HepG2 (cell line): ENCODE measurements at regions not wholly inside any gene's neighbourhood (a gene's known extent, or its start where the extent isn't known, plus 50 kb on each side); places are given as distances from the start of the nearest gene placed in this dataset.

ENCODE experiments used
- ATAC-seq: fragments of 200-7000 bp; cut with Tn5 transposase; 3 replicates; pipeline ENCODE4 v1.9.1; 2020; ENCODE audit warnings: mild to moderate bottlenecking, moderate library complexity
- BruUV-seq: library from RNA; stranded (reverse); fragments of 400-500 nt; replicated peaks from 2 replicates; lab custom pipeline; 2021; lab: Mats Ljungman, UMichigan
- CTCF ChIA-PET: fragments of 300-600 bp; formaldehyde crosslinking; extraction: SDS; loops from one replicate; lab custom pipeline; 2021; ENCODE audit warnings: low total read pairs, inconsistent platforms, low intra/inter-chr PET ratio; lab: Yijun Ruan, JAX
- POLR2A ChIA-PET: fragments of 350-600 bp; sonication (Branson Sonifier 250); formaldehyde crosslinking; loops from one replicate; lab custom pipeline; 2020; ENCODE audit warnings: antibody characterized with exemption, inconsistent platforms; lab: Yijun Ruan, JAX
- DNase-seq: peaks from one replicate; pipeline ENCODE4 v3.0.0-alpha.2; 2015; ENCODE audit warnings: low spot score
- FAIRE-seq: peaks from 3 replicates; lab custom pipeline; 2011; peaks lifted over from hg19 to GRCh38; lab: Jason Lieb, UNC
- H2AFZ ChIP-seq: one replicate; pipeline ENCODE4 v1.6.1; 2011; ENCODE audit warnings: low read length, inconsistent platforms
- H3K27ac ChIP-seq: fragments of 300-600 bp; 3 replicates; pipeline ENCODE4 v1.8.0; 2011; ENCODE audit warnings: mixed run types, mild to moderate bottlenecking, mixed read lengths, low read length, inconsistent platforms; ENCODE audit not compliant: insufficient read depth; ENCODE audit errors: extremely low read length
- H3K27me3 ChIP-seq, 2 experiments: fragments of 200-600 bp in 1 of 2; 2 replicates in 1 of 2; 3 replicates in 1 of 2; pipeline versions ENCODE4 v1.6.0 to v1.8.0; 2011; ENCODE audit warnings: low read length in 2 of 2, mild to moderate bottlenecking in 2 of 2, moderate library complexity in 2 of 2, inconsistent platforms in 1 of 2; ENCODE audit not compliant: insufficient read depth in 2 of 2, control insufficient read depth in 1 of 2
- H3K36me3 ChIP-seq, 2 experiments: fragments of 200-600 bp in 1 of 2; replicated peaks in 1 of 2; 2 replicates in 1 of 2; 3 replicates in 1 of 2; pipeline versions ENCODE4 v1.5.1 to v1.8.0; 2011; ENCODE audit warnings: low read length in 2 of 2, inconsistent platforms in 1 of 2; ENCODE audit not compliant: insufficient read depth in 2 of 2, control insufficient read depth in 1 of 2
- H3K4me1 ChIP-seq: 2 replicates; pipeline ENCODE4 v1.5.1; 2012; ENCODE audit warnings: low read length, inconsistent platforms; ENCODE audit not compliant: insufficient read depth
- H3K4me2 ChIP-seq: 2 replicates; pipeline ENCODE4 v1.6.0; 2011; ENCODE audit warnings: low read depth, low read length, inconsistent platforms
- H3K4me3 ChIP-seq, 3 experiments: fragments of 200-600 bp in 1 of 3; sonication (generic), shearing (Covaris generic) in 1 of 3; replicated peaks in 1 of 3; 2 replicates each; pipeline ENCODE4 v1.5.1; 2011 to 2016; ENCODE audit warnings: low read length in 3 of 3, inconsistent platforms in 2 of 3, low read depth in 2 of 3, mild to moderate bottlenecking in 2 of 3, control low read depth in 1 of 3, mixed read lengths in 1 of 3; ENCODE audit not compliant: insufficient read depth in 1 of 3
- H3K79me2 ChIP-seq: one replicate; pipeline ENCODE4 v1.6.1; 2011; ENCODE audit warnings: low read length, inconsistent platforms; ENCODE audit not compliant: insufficient read depth
- H3K9ac ChIP-seq: 2 replicates; pipeline ENCODE4 v1.6.0; 2011; ENCODE audit warnings: mild to moderate bottlenecking, low read depth, low read length, inconsistent platforms; ENCODE audit not compliant: insufficient read depth
- H3K9me3 ChIP-seq: 2 replicates; pipeline ENCODE4 v1.5.1; 2012; ENCODE audit warnings: mild to moderate bottlenecking, low read length
- H4K20me1 ChIP-seq: 2 replicates; pipeline ENCODE4 v1.6.0; 2011; ENCODE audit warnings: inconsistent platforms, mild to moderate bottlenecking, low read length, moderate library complexity; ENCODE audit not compliant: insufficient read depth
- MAZ ChIP-seq, 2 experiments: sonication (generic) in 1 of 2; formaldehyde crosslinking in 1 of 2; IDR thresholded peaks; 2 replicates each; pipeline versions ENCODE4 v1.5.0 to v1.6.1; 2012 to 2020; ENCODE audit warnings: low read depth in 2 of 2, mild to moderate bottlenecking in 2 of 2, borderline replicate concordance in 1 of 2, improper control_type of control experiment in 1 of 2, low read length in 1 of 2, missing genetic modification reagents in 1 of 2, moderate library complexity in 1 of 2
- NR2F1 ChIP-seq, 2 experiments: fragments of 450-650 bp in 1 of 2; formaldehyde crosslinking in 1 of 2; IDR thresholded peaks; 2 replicates each; pipeline versions ENCODE4 v1.5.0 to v1.6.1; 2016 to 2020; ENCODE audit warnings: mild to moderate bottlenecking in 1 of 2, missing compliant biosample characterization in 1 of 2, missing genetic modification reagents in 1 of 2, moderate library complexity in 1 of 2
- SCMH1 ChIP-seq: sonication (generic); formaldehyde crosslinking; IDR thresholded peaks from 2 replicates; pipeline ENCODE4 v1.9.0; 2021; ENCODE audit warnings: missing genetic modification reagents, mild to moderate bottlenecking, borderline replicate concordance
- TGIF2 ChIP-seq: IDR thresholded peaks from 2 replicates; pipeline ENCODE4 v1.6.1; 2016; ENCODE audit warnings: control low read depth, missing compliant biosample characterization
- ZNF121 ChIP-seq: sonication (generic); formaldehyde crosslinking; IDR thresholded peaks from 2 replicates; pipeline ENCODE4 v1.5.0; 2020; ENCODE audit warnings: mild to moderate bottlenecking, missing genetic modification reagents
- ZNF776 ChIP-seq: sonication (generic); formaldehyde crosslinking; IDR thresholded peaks from 2 replicates; pipeline ENCODE4 v1.4.0; 2020; ENCODE audit warnings: mild to moderate bottlenecking, missing genetic modification reagents
- WGBS: methylation state at CpG from one replicate; pipeline ENCODE4 v1.1.6; 2017; ENCODE audit warnings: low lambda C conversion rate; 5-methylcytosine and 5-hydroxymethylcytosine counted together
- in situ Hi-C: cut with HindIII; loops from 2 replicates; pipeline ENCODE4 v1.10.0; 2017; ENCODE audit warnings: low pct_unique_long_range_greater_than_20kb; ENCODE audit not compliant: extremely low pct_ligation_motif_present
- intact Hi-C: fragments of 100-400 bp; cut with micrococcal nuclease; formaldehyde crosslinking; loops from one replicate; pipeline ENCODE4 v1.10.0; 2022; ENCODE audit not compliant: unreplicated experiment
- TF ChIP-seq, protein P1 (sequence below): sonication (generic); formaldehyde crosslinking; IDR thresholded peaks from 2 replicates; pipeline ENCODE4 v1.4.0; 2020; ENCODE audit warnings: missing genetic modification reagents, borderline replicate concordance
- TF ChIP-seq, protein P2 (sequence below): sonication (generic); formaldehyde crosslinking; IDR thresholded peaks from 2 replicates; pipeline ENCODE4 v1.8.0; 2022; ENCODE audit warnings: missing genetic modification reagents, mild to moderate bottlenecking, moderate library complexity, borderline replicate concordance
- TF ChIP-seq, protein P3 (sequence below): sonication (generic); formaldehyde crosslinking; IDR thresholded peaks from 2 replicates; pipeline ENCODE4 v1.8.0; 2022; ENCODE audit warnings: mild to moderate bottlenecking, missing genetic modification reagents
- TF ChIP-seq, protein P4 (sequence below): sonication (generic); formaldehyde crosslinking; IDR thresholded peaks from 2 replicates; pipeline ENCODE4 v1.4.0; 2020; ENCODE audit warnings: missing genetic modification reagents, borderline replicate concordance

DNA sequence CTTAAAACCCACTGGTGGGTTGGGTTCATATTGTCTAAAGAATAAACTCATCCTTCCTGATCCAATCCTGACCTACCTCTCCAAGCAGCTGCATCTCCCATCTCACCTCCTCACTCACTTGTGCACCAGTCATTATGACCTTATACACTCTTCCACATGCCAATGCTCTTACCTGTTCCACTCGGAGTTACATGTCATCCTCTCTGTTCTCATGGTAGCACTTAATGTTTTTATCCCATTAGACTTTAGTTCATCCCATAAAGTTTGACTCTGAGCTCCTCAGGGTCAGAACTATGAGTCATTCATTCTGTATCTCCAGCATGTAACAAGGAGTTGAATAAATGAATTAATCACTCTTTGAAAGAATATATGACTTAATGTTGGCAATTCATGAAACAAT lies 330.2 kb downstream of the KLF12 start:
- DNase-seq: no peak
- no peaks in the 10 kb centered on the region for H3K27me3 ChIP-seq
- in situ Hi-C loops: no loop called here
- intact Hi-C loops: no loop called here
- no peaks in the 10 kb centered on the region for H3K36me3 ChIP-seq
- no TSS peak for BruUV-seq
- H3K4me3 ChIP-seq: no peak overlapping the region
- H3K4me2 ChIP-seq: no peak overlapping the region
- FAIRE-seq: no peak
- no peak overlapping the region for H2AFZ ChIP-seq
- ChIA-PET CTCF (no interaction called here), POLR2A (no interaction called here)
- H3K27ac ChIP-seq: no peak overlapping the region
- no peak for ATAC-seq
- no peaks in the 10 kb centered on the region for H4K20me1 ChIP-seq
- no peak overlapping the region for H3K9ac ChIP-seq
- no peaks in the 10 kb centered on the region for H3K4me1 ChIP-seq
- H3K79me2 ChIP-seq: no peaks in the 10 kb centered on the region
- WGBS: 23% methylated on average over 1 of the region's 1 CpG
- no peaks in the 10 kb centered on the region for H3K9me3 ChIP-seq
- TF ChIP-seq ZNF776 (CRISPR knock-in tag) (no peak), NR2F1 (CRISPR knock-in tag; IDR thresholded peaks at IDR 0.05) (no peak), SCMH1 (CRISPR knock-in tag) (no peak), MAZ (IDR thresholded peaks at IDR 0.05; ENCODE audit: borderline replicate concordance, low read depth, low read length) (no peak), MAZ (CRISPR knock-in tag; IDR thresholded peaks at IDR 0.05; ENCODE audit: low read depth) (no peak), ZNF121 (no peak), TGIF2 (CRISPR knock-in tag) (no peak)
- TF ChIP-seq, protein P1, sequence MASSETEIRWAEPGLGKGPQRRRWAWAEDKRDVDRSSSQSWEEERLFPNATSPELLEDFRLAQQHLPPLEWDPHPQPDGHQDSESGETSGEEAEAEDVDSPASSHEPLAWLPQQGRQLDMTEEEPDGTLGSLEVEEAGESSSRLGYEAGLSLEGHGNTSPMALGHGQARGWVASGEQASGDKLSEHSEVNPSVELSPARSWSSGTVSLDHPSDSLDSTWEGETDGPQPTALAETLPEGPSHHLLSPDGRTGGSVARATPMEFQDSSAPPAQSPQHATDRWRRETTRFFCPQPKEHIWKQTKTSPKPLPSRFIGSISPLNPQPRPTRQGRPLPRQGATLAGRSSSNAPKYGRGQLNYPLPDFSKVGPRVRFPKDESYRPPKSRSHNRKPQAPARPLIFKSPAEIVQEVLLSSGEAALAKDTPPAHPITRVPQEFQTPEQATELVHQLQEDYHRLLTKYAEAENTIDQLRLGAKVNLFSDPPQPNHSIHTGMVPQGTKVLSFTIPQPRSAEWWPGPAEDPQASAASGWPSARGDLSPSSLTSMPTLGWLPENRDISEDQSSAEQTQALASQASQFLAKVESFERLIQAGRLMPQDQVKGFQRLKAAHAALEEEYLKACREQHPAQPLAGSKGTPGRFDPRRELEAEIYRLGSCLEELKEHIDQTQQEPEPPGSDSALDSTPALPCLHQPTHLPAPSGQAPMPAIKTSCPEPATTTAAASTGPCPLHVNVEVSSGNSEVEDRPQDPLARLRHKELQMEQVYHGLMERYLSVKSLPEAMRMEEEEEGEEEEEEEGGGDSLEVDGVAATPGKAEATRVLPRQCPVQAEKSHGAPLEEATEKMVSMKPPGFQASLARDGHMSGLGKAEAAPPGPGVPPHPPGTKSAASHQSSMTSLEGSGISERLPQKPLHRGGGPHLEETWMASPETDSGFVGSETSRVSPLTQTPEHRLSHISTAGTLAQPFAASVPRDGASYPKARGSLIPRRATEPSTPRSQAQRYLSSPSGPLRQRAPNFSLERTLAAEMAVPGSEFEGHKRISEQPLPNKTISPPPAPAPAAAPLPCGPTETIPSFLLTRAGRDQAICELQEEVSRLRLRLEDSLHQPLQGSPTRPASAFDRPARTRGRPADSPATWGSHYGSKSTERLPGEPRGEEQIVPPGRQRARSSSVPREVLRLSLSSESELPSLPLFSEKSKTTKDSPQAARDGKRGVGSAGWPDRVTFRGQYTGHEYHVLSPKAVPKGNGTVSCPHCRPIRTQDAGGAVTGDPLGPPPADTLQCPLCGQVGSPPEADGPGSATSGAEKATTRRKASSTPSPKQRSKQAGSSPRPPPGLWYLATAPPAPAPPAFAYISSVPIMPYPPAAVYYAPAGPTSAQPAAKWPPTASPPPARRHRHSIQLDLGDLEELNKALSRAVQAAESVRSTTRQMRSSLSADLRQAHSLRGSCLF (CRISPR knock-in tag): no peak
- TF ChIP-seq, protein P2, sequence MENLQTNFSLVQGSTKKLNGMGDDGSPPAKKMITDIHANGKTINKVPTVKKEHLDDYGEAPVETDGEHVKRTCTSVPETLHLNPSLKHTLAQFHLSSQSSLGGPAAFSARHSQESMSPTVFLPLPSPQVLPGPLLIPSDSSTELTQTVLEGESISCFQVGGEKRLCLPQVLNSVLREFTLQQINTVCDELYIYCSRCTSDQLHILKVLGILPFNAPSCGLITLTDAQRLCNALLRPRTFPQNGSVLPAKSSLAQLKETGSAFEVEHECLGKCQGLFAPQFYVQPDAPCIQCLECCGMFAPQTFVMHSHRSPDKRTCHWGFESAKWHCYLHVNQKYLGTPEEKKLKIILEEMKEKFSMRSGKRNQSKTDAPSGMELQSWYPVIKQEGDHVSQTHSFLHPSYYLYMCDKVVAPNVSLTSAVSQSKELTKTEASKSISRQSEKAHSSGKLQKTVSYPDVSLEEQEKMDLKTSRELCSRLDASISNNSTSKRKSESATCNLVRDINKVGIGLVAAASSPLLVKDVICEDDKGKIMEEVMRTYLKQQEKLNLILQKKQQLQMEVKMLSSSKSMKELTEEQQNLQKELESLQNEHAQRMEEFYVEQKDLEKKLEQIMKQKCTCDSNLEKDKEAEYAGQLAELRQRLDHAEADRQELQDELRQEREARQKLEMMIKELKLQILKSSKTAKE: no peak
- TF ChIP-seq, protein P3, sequence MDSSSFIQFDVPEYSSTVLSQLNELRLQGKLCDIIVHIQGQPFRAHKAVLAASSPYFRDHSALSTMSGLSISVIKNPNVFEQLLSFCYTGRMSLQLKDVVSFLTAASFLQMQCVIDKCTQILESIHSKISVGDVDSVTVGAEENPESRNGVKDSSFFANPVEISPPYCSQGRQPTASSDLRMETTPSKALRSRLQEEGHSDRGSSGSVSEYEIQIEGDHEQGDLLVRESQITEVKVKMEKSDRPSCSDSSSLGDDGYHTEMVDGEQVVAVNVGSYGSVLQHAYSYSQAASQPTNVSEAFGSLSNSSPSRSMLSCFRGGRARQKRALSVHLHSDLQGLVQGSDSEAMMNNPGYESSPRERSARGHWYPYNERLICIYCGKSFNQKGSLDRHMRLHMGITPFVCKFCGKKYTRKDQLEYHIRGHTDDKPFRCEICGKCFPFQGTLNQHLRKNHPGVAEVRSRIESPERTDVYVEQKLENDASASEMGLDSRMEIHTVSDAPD (CRISPR knock-in tag): no peak
- TF ChIP-seq, protein P4, sequence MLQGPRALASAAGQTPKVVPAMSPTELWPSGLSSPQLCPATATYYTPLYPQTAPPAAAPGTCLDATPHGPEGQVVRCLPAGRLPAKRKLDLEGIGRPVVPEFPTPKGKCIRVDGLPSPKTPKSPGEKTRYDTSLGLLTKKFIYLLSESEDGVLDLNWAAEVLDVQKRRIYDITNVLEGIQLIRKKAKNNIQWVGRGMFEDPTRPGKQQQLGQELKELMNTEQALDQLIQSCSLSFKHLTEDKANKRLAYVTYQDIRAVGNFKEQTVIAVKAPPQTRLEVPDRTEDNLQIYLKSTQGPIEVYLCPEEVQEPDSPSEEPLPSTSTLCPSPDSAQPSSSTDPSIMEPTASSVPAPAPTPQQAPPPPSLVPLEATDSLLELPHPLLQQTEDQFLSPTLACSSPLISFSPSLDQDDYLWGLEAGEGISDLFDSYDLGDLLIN (CRISPR knock-in tag): no peak
